ENCODE measurements at regions not wholly inside any gene's neighbourhood (a gene's known extent, or its start where the extent isn't known, plus 50 kb on each side); places are given as distances from the start of the nearest gene placed in this dataset.

GRCh38 chr16:79400462-79401149, 199.9 kb downstream of the MAF start:
- Histone ChIP-seq H3K27me3 (no peaks in the 10 kb centered on the region), H3K4me1 (no peaks in the 10 kb centered on the region), H3K4me3 (no peak overlapping the region), H3K27ac (peak overlapping the region in 1 of 4 donors; percentile 67), H3K9me3 (peaks cover 0 to under 1% (median 0%) of the 10 kb centered on the region in 4 donors), H3K36me3 (no peaks in the 10 kb centered on the region)
- no peak for TF ChIP-seq POLR2A (IDR thresholded peaks at IDR 0.05)
- TF ChIP-seq CTCF (IDR thresholded peaks at IDR 0.05), result no peak
- no peak for TF ChIP-seq EP300 (IDR thresholded peaks at IDR 0.05)
- WGBS, 2 donors, result 81 to 83% methylated on average over 13 of the region's 13 CpGs
- no peak for DNase-seq (ENCODE audit: low spot score in 2 of 2)

GRCh38 chr16:79395591-79395990, 204.9 kb downstream of the MAF start:
- no peaks in the 10 kb centered on the region for H3K36me3 ChIP-seq
- H3K4me1 ChIP-seq, result peaks cover 0 to 5% (median 0%) of the 10 kb centered on the region in 4 donors
- no peak overlapping the region for H3K4me3 ChIP-seq
- DNase-seq (ENCODE audit: low spot score in 2 of 2), result no peak
- no peak for TF ChIP-seq EP300 (IDR thresholded peaks at IDR 0.05)
- TF ChIP-seq POLR2A (IDR thresholded peaks at IDR 0.05), result no peak
- no peak for TF ChIP-seq CTCF (IDR thresholded peaks at IDR 0.05)
- no peak overlapping the region for H3K27ac ChIP-seq
- WGBS, 2 donors, result 82 to 85% methylated on average over 5 of the region's 5 CpGs
- no peaks in the 10 kb centered on the region for H3K9me3 ChIP-seq
- no peaks in the 10 kb centered on the region for H3K27me3 ChIP-seq

GRCh38 chr16:79394206-79394605, 206.3 kb downstream of the MAF start:
- WGBS, 2 donors, result 66 to 84% methylated on average over 3 of the region's 3 CpGs
- no peak for DNase-seq (ENCODE audit: low spot score in 2 of 2)
- Histone ChIP-seq H3K4me1 (peaks cover 0 to 5% (median 0%) of the 10 kb centered on the region in 4 donors), H3K27me3 (no peaks in the 10 kb centered on the region), H3K4me3 (no peak overlapping the region), H3K27ac (no peak overlapping the region), H3K9me3 (no peaks in the 10 kb centered on the region), H3K36me3 (no peaks in the 10 kb centered on the region)
- TF ChIP-seq CTCF (IDR thresholded peaks at IDR 0.05), result no peak
- no peak for TF ChIP-seq POLR2A (IDR thresholded peaks at IDR 0.05)
- no peak for TF ChIP-seq EP300 (IDR thresholded peaks at IDR 0.05)

GRCh38 chr16:79393564-79393963, 207.0 kb downstream of the MAF start:
- H3K4me3 ChIP-seq, result no peak overlapping the region
- no peak for DNase-seq (ENCODE audit: low spot score in 2 of 2)
- no peaks in the 10 kb centered on the region for H3K36me3 ChIP-seq
- peaks cover 0 to 5% (median 0%) of the 10 kb centered on the region in 4 donors for H3K4me1 ChIP-seq
- no peaks in the 10 kb centered on the region for H3K9me3 ChIP-seq
- no peak for TF ChIP-seq CTCF (IDR thresholded peaks at IDR 0.05)
- no peak for TF ChIP-seq POLR2A (IDR thresholded peaks at IDR 0.05)
- no peak for TF ChIP-seq EP300 (IDR thresholded peaks at IDR 0.05)
- 58 to 68% methylated on average over 2 of the region's 2 CpGs for WGBS, 2 donors
- H3K27me3 ChIP-seq, result no peaks in the 10 kb centered on the region
- H3K27ac ChIP-seq, result no peak overlapping the region

- TF ChIP-seq CTCF (IDR thresholded peaks at IDR 0.05) (no peak), EP300 (IDR thresholded peaks at IDR 0.05) (no peak), POLR2A (IDR thresholded peaks at IDR 0.05) (no peak)
- WGBS, 2 donors, result 61 to 66% methylated on average over 4 of the region's 4 CpGs
- H3K4me1 ChIP-seq, result peaks cover 0 to 5% (median 0%) of the 10 kb centered on the region in 4 donors
Measured at GRCh38 chr16:79393127-79393526, 207.4 kb downstream of the MAF start.

More at GRCh38 chr16:79393127-79393526, 207.4 kb downstream of the MAF start:
- Histone ChIP-seq H3K36me3 (no peaks in the 10 kb centered on the region), H3K9me3 (no peaks in the 10 kb centered on the region), H3K4me3 (no peak overlapping the region), H3K27ac (no peak overlapping the region), H3K27me3 (no peaks in the 10 kb centered on the region)
- no peak for DNase-seq (ENCODE audit: low spot score in 2 of 2)

Measured in tibial nerve (tissue), 4 donors.